HL-60 (cell line): ENCODE measurements at regions not wholly inside any gene's neighbourhood (a gene's known extent, or its start where the extent isn't known, plus 50 kb on each side); places are given as distances from the start of the nearest gene placed in this dataset.

Source experiments
- DNase-seq, 2 experiments: peaks; one replicate each; pipeline ENCODE4 v3.0.0-alpha.2; 2010 to 2020; ENCODE audit warnings: low read depth in 1 of 2, low spot score in 1 of 2
- H3K27ac ChIP-seq: fragments of 250-450 bp; sonication (Bioruptor Pico); replicated peaks from 2 replicates; pipeline ENCODE4 v1.5.1; 2020; ENCODE audit warnings: mild to moderate bottlenecking, moderate library complexity
- H3K27me3 ChIP-seq: fragments of 250-450 bp; sonication (Bioruptor Pico); 2 replicates; pipeline ENCODE4 v1.5.1; 2021; ENCODE audit warnings: mild to moderate bottlenecking, moderate library complexity; ENCODE audit not compliant: insufficient read depth, poor library complexity, severe bottlenecking
- H3K4me3 ChIP-seq: replicated peaks from 2 replicates; pipeline ENCODE4 v1.5.1; 2011; ENCODE audit warnings: mild to moderate bottlenecking, control low read depth, low read length; ENCODE audit not compliant: insufficient read depth
- CTCF ChIP-seq: IDR thresholded peaks from one replicate; pipeline ENCODE4 v1.5.1; 2011; ENCODE audit warnings: low read length, control low read depth, inconsistent platforms; ENCODE audit not compliant: insufficient read depth
- GABPA ChIP-seq: IDR thresholded peaks from 2 replicates; pipeline ENCODE4 v1.6.1; 2012; ENCODE audit warnings: low read depth
- POLR2AphosphoS5 ChIP-seq: IDR thresholded peaks from 2 replicates; pipeline ENCODE4 v1.6.1; 2012; ENCODE audit warnings: low read depth
- REST ChIP-seq: IDR thresholded peaks from 2 replicates; pipeline ENCODE4 v1.6.1; 2012; ENCODE audit warnings: low read depth; ENCODE audit not compliant: insufficient replicate concordance
- SPI1 ChIP-seq: IDR thresholded peaks from 2 replicates; pipeline ENCODE4 v1.6.1; 2012; ENCODE audit warnings: low read depth, mild to moderate bottlenecking, borderline replicate concordance

- Histone ChIP-seq H3K27ac (no peak overlapping the region), H3K27me3 (no peaks in the 10 kb centered on the region), H3K4me3 (no peak overlapping the region)
- TF ChIP-seq SPI1: no peak
- TF ChIP-seq CTCF: no peak
- no peak for TF ChIP-seq GABPA
- TF ChIP-seq POLR2AphosphoS5: no peak
- no peak for TF ChIP-seq REST
- peak in 1 of 2 experiments; percentile 27 for DNase-seq
These were observed 335.6 kb downstream of the RBM26 start for GRCh38 chr13:79070343-79070974.

GRCh38 chr13:79062291-79062690 lies 343.8 kb downstream of the RBM26 start:
- no peak overlapping the region for H3K27ac ChIP-seq
- H3K27me3 ChIP-seq: no peaks in the 10 kb centered on the region
- H3K4me3 ChIP-seq: no peak overlapping the region
- no peak for DNase-seq
- TF ChIP-seq SPI1 (no peak), REST (no peak), CTCF (no peak), POLR2AphosphoS5 (no peak), GABPA (no peak)

GRCh38 chr13:79060216-79060615 lies 345.8 kb downstream of the RBM26 start:
- no peak for TF ChIP-seq POLR2AphosphoS5
- TF ChIP-seq CTCF: no peak
- no peak for TF ChIP-seq REST
- no peak for TF ChIP-seq SPI1
- TF ChIP-seq GABPA: no peak
- H3K27me3 ChIP-seq: no peaks in the 10 kb centered on the region
- no peak for DNase-seq
- H3K4me3 ChIP-seq: no peak overlapping the region
- no peak overlapping the region for H3K27ac ChIP-seq
